Liver (tissue), 8 donors: ENCODE measurements at regions not wholly inside any gene's neighbourhood (a gene's known extent, or its start where the extent isn't known, plus 50 kb on each side); places are given as distances from the start of the nearest gene placed in this dataset.

Source experiments
- DNase-seq: peaks from one replicate; pipeline ENCODE4 v3.0.0-alpha.2; 2017; ENCODE audit warnings: low spot score
- H3K27ac ChIP-seq, 2 donors: one replicate each; pipeline ENCODE4 v1.7.0; 2013; ENCODE audit warnings: inconsistent platforms in 2 of 2, low read length in 2 of 2, control low read depth in 1 of 2, low read depth in 1 of 2, mild to moderate bottlenecking in 1 of 2
- H3K27me3 ChIP-seq, 4 donors: one replicate each; pipeline versions ENCODE4 v1.6.1 to v1.7.0; 2013; ENCODE audit warnings: low read length in 3 of 4, inconsistent platforms in 1 of 4, mild to moderate bottlenecking in 1 of 4, moderate library complexity in 1 of 4; ENCODE audit not compliant: control insufficient read depth in 4 of 4, insufficient read depth in 4 of 4
- H3K36me3 ChIP-seq, 4 donors: one replicate each; pipeline versions ENCODE4 v1.6.1 to v1.7.0; 2013; ENCODE audit warnings: low read length in 3 of 4, mild to moderate bottlenecking in 3 of 4, low read depth in 1 of 4, moderate library complexity in 1 of 4; ENCODE audit not compliant: control insufficient read depth in 4 of 4, insufficient read depth in 3 of 4
- H3K4me1 ChIP-seq, 4 donors: one replicate each; pipeline versions ENCODE4 v1.6.1 to v1.7.0; 2013; ENCODE audit warnings: low read length in 3 of 4, mild to moderate bottlenecking in 3 of 4, moderate library complexity in 1 of 4; ENCODE audit not compliant: control insufficient read depth in 4 of 4, insufficient read depth in 4 of 4
- H3K4me3 ChIP-seq, 3 donors: one replicate each; pipeline versions ENCODE4 v1.6.1 to v1.7.0; 2013; ENCODE audit warnings: low read length in 3 of 3, control low read depth in 1 of 3, low read depth in 1 of 3, mild to moderate bottlenecking in 1 of 3
- H3K9ac ChIP-seq, 2 donors: one replicate each; pipeline ENCODE4 v1.7.0; 2013; ENCODE audit warnings: low read length in 2 of 2, mild to moderate bottlenecking in 2 of 2, moderate library complexity in 2 of 2, control low read depth in 1 of 2, low read depth in 1 of 2
- H3K9me3 ChIP-seq, 4 donors: one replicate each; pipeline versions ENCODE4 v1.6.1 to v1.7.0; 2013; ENCODE audit warnings: low read length in 3 of 4; ENCODE audit not compliant: control insufficient read depth in 4 of 4
- EGR1 ChIP-seq, 2 donors: IDR thresholded peaks; 2 replicates each; pipeline ENCODE4 v1.6.1; 2016 to 2018; ENCODE audit warnings: antibody characterized with exemption in 2 of 2, low read depth in 2 of 2
- FOXA1 ChIP-seq: IDR thresholded peaks from 2 replicates; pipeline ENCODE4 v1.6.1; 2016; ENCODE audit warnings: antibody characterized with exemption
- FOXA2 ChIP-seq: IDR thresholded peaks from 2 replicates; pipeline ENCODE4 v1.6.1; 2016; ENCODE audit warnings: antibody characterized with exemption
- GABPA ChIP-seq, 2 donors: IDR thresholded peaks in 1 of 2; conservative IDR thresholded peaks in 1 of 2; 2 replicates each; pipeline ENCODE4 v1.6.1; 2016; ENCODE audit warnings: antibody characterized with exemption in 2 of 2, mild to moderate bottlenecking in 1 of 2, moderate library complexity in 1 of 2
- HNF4A ChIP-seq, 2 donors: conservative IDR thresholded peaks; 2 replicates each; pipeline ENCODE4 v1.6.1; 2016; ENCODE audit warnings: antibody characterized with exemption in 2 of 2, mild to moderate bottlenecking in 2 of 2
- HNF4G ChIP-seq: IDR thresholded peaks from 2 replicates; pipeline ENCODE4 v1.6.1; 2016; ENCODE audit warnings: antibody characterized with exemption
- JUND ChIP-seq, 2 donors: IDR thresholded peaks; 2 replicates each; pipeline ENCODE4 v1.6.1; 2016; ENCODE audit warnings: antibody characterized with exemption in 2 of 2
- RAD21 ChIP-seq, 2 donors: IDR thresholded peaks; 2 replicates each; pipeline ENCODE4 v1.6.1; 2016; ENCODE audit warnings: antibody characterized with exemption in 2 of 2, mild to moderate bottlenecking in 2 of 2
- RXRA ChIP-seq, 2 donors: IDR thresholded peaks; 2 replicates each; pipeline ENCODE4 v1.6.1; 2017 to 2018; ENCODE audit warnings: antibody characterized with exemption in 2 of 2, mild to moderate bottlenecking in 1 of 2
- SP1 ChIP-seq: IDR thresholded peaks from 2 replicates; pipeline ENCODE4 v1.6.1; 2018; ENCODE audit warnings: antibody characterized with exemption, mild to moderate bottlenecking
- TAF1 ChIP-seq: conservative IDR thresholded peaks from 2 replicates; pipeline ENCODE4 v1.6.1; 2016; ENCODE audit warnings: antibody characterized with exemption, mild to moderate bottlenecking
- YY1 ChIP-seq: IDR thresholded peaks from 2 replicates; pipeline ENCODE4 v1.6.1; 2016; ENCODE audit warnings: antibody characterized with exemption, mild to moderate bottlenecking
- WGBS: extraction: QIAGEN DNeasy Blood & Tissue Kit; methylation state at CpG from one replicate; pipeline ENCODE4 v1.1.7; 2013; 5-methylcytosine and 5-hydroxymethylcytosine counted together
- TF ChIP-seq, protein P1 (sequence below): fragments of 150-350 bp; IDR thresholded peaks from 2 replicates; pipeline ENCODE4 v1.5.1; 2017; ENCODE audit warnings: improper control_type of control experiment, low read depth, low read length; ENCODE audit not compliant: missing input control
- TF ChIP-seq, protein P2 (sequence below): IDR thresholded peaks from 2 replicates; pipeline ENCODE4 v1.6.1; 2016; ENCODE audit warnings: antibody characterized with exemption, mild to moderate bottlenecking
- TF ChIP-seq, protein P3 (sequence below): IDR thresholded peaks from 2 replicates; pipeline ENCODE4 v1.6.1; 2016; ENCODE audit warnings: antibody characterized with exemption
- TF ChIP-seq, protein P4 (sequence below): IDR thresholded peaks from 2 replicates; pipeline ENCODE4 v1.6.1; 2016; ENCODE audit warnings: antibody characterized with exemption
- TF ChIP-seq, protein P5 (sequence below): IDR thresholded peaks from 2 replicates; pipeline ENCODE4 v1.6.1; 2016; ENCODE audit warnings: antibody characterized with exemption
- donor health status: healthy.
- donor health status: healthy.
- donor health status: healthy.
- donor health status: healthy.
- donor health status: healthy.

DNA sequence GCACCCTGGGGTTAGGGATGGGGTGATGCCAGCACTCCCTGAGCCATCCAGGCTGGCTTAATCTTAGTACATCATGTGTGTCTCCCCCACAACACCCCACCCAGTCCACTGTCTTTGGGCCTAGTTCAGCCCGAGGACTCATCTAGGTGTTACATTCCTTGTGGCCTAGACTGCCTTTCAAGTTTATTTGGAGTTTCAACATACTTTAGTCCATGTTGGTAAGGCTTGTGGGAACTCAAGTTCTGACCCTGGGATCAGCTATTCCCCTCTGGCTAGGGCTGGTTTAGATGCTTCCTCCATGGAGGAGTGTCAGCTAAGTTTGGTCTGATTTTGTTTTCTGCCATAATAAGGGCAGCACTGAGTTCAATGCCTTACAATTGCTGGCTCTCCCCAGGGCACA lies 302.4 kb downstream of the SMARCA2 start:
- Histone ChIP-seq H3K9ac (no peak overlapping the region), H3K27me3 (no peaks in the 10 kb centered on the region), H3K4me3 (no peak overlapping the region), H3K27ac (no peak overlapping the region), H3K4me1 (no peaks in the 10 kb centered on the region), H3K9me3 (peaks cover 2 to 12% (median 4%) of the 10 kb centered on the region in 4 donors), H3K36me3 (no peaks in the 10 kb centered on the region)
- 91% methylated on average over 1 of the region's 1 CpG for WGBS
- TF ChIP-seq RAD21 (IDR thresholded peaks at IDR 0.05) (no peak), YY1 (no peak), GABPA (IDR thresholded peaks at IDR 0.05 in 1 of 2, conservative IDR thresholded peaks at IDR 0.05 in 1 of 2) (no peak), FOXA1 (no peak), JUND (IDR thresholded peaks at IDR 0.05) (no peak), FOXA2 (no peak), SP1 (no peak), TAF1 (no peak), HNF4G (no peak), HNF4A (conservative IDR thresholded peaks at IDR 0.05) (no peak), EGR1 (IDR thresholded peaks at IDR 0.05; ENCODE audit: low read depth in 2 of 2) (no peak)
- TF ChIP-seq, protein P1, sequence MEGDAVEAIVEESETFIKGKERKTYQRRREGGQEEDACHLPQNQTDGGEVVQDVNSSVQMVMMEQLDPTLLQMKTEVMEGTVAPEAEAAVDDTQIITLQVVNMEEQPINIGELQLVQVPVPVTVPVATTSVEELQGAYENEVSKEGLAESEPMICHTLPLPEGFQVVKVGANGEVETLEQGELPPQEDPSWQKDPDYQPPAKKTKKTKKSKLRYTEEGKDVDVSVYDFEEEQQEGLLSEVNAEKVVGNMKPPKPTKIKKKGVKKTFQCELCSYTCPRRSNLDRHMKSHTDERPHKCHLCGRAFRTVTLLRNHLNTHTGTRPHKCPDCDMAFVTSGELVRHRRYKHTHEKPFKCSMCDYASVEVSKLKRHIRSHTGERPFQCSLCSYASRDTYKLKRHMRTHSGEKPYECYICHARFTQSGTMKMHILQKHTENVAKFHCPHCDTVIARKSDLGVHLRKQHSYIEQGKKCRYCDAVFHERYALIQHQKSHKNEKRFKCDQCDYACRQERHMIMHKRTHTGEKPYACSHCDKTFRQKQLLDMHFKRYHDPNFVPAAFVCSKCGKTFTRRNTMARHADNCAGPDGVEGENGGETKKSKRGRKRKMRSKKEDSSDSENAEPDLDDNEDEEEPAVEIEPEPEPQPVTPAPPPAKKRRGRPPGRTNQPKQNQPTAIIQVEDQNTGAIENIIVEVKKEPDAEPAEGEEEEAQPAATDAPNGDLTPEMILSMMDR: no peak
- TF ChIP-seq, protein P2, sequence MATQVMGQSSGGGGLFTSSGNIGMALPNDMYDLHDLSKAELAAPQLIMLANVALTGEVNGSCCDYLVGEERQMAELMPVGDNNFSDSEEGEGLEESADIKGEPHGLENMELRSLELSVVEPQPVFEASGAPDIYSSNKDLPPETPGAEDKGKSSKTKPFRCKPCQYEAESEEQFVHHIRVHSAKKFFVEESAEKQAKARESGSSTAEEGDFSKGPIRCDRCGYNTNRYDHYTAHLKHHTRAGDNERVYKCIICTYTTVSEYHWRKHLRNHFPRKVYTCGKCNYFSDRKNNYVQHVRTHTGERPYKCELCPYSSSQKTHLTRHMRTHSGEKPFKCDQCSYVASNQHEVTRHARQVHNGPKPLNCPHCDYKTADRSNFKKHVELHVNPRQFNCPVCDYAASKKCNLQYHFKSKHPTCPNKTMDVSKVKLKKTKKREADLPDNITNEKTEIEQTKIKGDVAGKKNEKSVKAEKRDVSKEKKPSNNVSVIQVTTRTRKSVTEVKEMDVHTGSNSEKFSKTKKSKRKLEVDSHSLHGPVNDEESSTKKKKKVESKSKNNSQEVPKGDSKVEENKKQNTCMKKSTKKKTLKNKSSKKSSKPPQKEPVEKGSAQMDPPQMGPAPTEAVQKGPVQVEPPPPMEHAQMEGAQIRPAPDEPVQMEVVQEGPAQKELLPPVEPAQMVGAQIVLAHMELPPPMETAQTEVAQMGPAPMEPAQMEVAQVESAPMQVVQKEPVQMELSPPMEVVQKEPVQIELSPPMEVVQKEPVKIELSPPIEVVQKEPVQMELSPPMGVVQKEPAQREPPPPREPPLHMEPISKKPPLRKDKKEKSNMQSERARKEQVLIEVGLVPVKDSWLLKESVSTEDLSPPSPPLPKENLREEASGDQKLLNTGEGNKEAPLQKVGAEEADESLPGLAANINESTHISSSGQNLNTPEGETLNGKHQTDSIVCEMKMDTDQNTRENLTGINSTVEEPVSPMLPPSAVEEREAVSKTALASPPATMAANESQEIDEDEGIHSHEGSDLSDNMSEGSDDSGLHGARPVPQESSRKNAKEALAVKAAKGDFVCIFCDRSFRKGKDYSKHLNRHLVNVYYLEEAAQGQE: no peak
- TF ChIP-seq, protein P3, sequence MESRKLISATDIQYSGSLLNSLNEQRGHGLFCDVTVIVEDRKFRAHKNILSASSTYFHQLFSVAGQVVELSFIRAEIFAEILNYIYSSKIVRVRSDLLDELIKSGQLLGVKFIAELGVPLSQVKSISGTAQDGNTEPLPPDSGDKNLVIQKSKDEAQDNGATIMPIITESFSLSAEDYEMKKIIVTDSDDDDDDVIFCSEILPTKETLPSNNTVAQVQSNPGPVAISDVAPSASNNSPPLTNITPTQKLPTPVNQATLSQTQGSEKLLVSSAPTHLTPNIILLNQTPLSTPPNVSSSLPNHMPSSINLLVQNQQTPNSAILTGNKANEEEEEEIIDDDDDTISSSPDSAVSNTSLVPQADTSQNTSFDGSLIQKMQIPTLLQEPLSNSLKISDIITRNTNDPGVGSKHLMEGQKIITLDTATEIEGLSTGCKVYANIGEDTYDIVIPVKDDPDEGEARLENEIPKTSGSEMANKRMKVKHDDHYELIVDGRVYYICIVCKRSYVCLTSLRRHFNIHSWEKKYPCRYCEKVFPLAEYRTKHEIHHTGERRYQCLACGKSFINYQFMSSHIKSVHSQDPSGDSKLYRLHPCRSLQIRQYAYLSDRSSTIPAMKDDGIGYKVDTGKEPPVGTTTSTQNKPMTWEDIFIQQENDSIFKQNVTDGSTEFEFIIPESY: no peak
- TF ChIP-seq, protein P4, sequence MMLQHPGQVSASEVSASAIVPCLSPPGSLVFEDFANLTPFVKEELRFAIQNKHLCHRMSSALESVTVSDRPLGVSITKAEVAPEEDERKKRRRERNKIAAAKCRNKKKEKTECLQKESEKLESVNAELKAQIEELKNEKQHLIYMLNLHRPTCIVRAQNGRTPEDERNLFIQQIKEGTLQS: no peak
- TF ChIP-seq, protein P5, sequence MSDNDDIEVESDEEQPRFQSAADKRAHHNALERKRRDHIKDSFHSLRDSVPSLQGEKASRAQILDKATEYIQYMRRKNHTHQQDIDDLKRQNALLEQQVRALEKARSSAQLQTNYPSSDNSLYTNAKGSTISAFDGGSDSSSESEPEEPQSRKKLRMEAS: no peak
- DNase-seq: no peak

DNA sequence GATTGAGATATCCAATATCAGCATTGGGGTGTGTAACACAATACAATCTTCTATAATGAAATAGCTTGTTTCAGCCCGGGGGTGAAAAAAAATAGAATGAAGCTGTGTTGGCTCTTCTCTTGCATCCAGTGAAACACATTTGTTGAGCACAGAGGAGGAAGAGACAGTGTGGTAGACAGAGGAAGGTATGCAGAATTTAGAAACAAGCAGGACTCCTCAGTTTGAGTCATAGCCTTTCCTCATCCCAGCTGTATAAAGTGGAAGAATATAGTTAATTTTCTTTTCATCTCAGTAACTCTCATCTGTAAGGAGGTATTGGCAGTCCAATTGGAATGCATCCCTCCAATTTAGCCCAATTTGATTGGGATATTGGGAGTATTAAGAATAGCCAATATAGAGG lies 302.2 kb upstream of the VLDLR start:
- H3K4me1 ChIP-seq: no peaks in the 10 kb centered on the region
- no peak overlapping the region for H3K9ac ChIP-seq
- H3K27ac ChIP-seq: no peak overlapping the region
- WGBS: 90% methylated on average over 1 of the region's 1 CpG
- no peaks in the 10 kb centered on the region for H3K36me3 ChIP-seq
- H3K4me3 ChIP-seq: no peak overlapping the region
- no peak for DNase-seq
- no peaks in the 10 kb centered on the region for H3K9me3 ChIP-seq
- H3K27me3 ChIP-seq: no peaks in the 10 kb centered on the region
- no peak for TF ChIP-seq SP1
- no peak for TF ChIP-seq RXRA (IDR thresholded peaks at IDR 0.05)
- TF ChIP-seq, protein P3: no peak
- no peak for TF ChIP-seq FOXA1
- TF ChIP-seq, protein P1: no peak
- TF ChIP-seq JUND (IDR thresholded peaks at IDR 0.05): no peak
- no peak for TF ChIP-seq GABPA (IDR thresholded peaks at IDR 0.05 in 1 of 2, conservative IDR thresholded peaks at IDR 0.05 in 1 of 2)
- no peak for TF ChIP-seq FOXA2
- no peak for TF ChIP-seq HNF4G
